Smooth muscle cell (in vitro differentiated cells): ENCODE measurements at regions not wholly inside any gene's neighbourhood (a gene's known extent, or its start where the extent isn't known, plus 50 kb on each side); places are given as distances from the start of the nearest gene placed in this dataset.
A peak's percentile ranks its signal among the peaks of the same experiment; 100 is the strongest.

Source experiments
- DNase-seq: peaks from one replicate; lab custom pipeline; 2025; ENCODE audit not compliant: unreplicated experiment; lab: John Stamatoyannopoulos, UW
- H2AFZ ChIP-seq: fragments of 200-600 bp; sonication (generic); 2 replicates; pipeline ENCODE4 v1.6.0; 2016; ENCODE audit warnings: antibody characterized with exemption, low read depth, mild to moderate bottlenecking
- H3F3A ChIP-seq: fragments of 200-600 bp; sonication (generic); 2 replicates; pipeline ENCODE4 v1.6.0; 2017; ENCODE audit warnings: antibody characterized with exemption, low read depth
- H3K27ac ChIP-seq: fragments of 200-600 bp; sonication (generic); 2 replicates; pipeline ENCODE4 v1.5.1; 2016; ENCODE audit warnings: low read depth, mild to moderate bottlenecking
- H3K27me3 ChIP-seq: fragments of 200-600 bp; sonication (generic); 2 replicates; pipeline ENCODE4 v1.6.1; 2016; ENCODE audit warnings: low read depth, mild to moderate bottlenecking
- H3K36me3 ChIP-seq: fragments of 200-600 bp; sonication (generic); 2 replicates; pipeline ENCODE4 v1.5.1; 2016; ENCODE audit warnings: low read depth
- H3K4me1 ChIP-seq: fragments of 200-600 bp; sonication (generic); 2 replicates; pipeline ENCODE4 v1.5.1; 2016; ENCODE audit warnings: low read depth
- H3K4me2 ChIP-seq: fragments of 200-600 bp; sonication (generic); 2 replicates; pipeline ENCODE4 v1.6.0; 2016; ENCODE audit warnings: mild to moderate bottlenecking
- H3K4me3 ChIP-seq: fragments of 200-600 bp; sonication (generic); 2 replicates; pipeline ENCODE4 v1.5.1; 2016; ENCODE audit warnings: mild to moderate bottlenecking
- H3K79me2 ChIP-seq: fragments of 200-600 bp; sonication (generic); 2 replicates; pipeline ENCODE4 v1.6.0; 2016; ENCODE audit warnings: low read depth, mild to moderate bottlenecking
- H3K9ac ChIP-seq: fragments of 200-600 bp; sonication (generic); 2 replicates; pipeline ENCODE4 v1.6.0; 2016; ENCODE audit warnings: low read depth
- H3K9me3 ChIP-seq: fragments of 200-600 bp; sonication (generic); replicated peaks from 2 replicates; pipeline ENCODE4 v1.5.1; 2016; ENCODE audit warnings: low read depth
- H4K20me1 ChIP-seq: fragments of 200-600 bp; sonication (generic); 2 replicates; pipeline ENCODE4 v1.6.0; 2016; ENCODE audit warnings: low read depth
- WGBS: methylation state at CpG from one replicate; pipeline ENCODE4 v1.1.7; 2016; ENCODE audit warnings: low lambda C conversion rate; 5-methylcytosine and 5-hydroxymethylcytosine counted together
- TF ChIP-seq, protein P1 (sequence below): fragments of 200-600 bp; sonication (generic); IDR thresholded peaks from 2 replicates; pipeline ENCODE4 v1.5.1; 2017; ENCODE audit warnings: borderline replicate concordance, mild to moderate bottlenecking, antibody characterized with exemption; ENCODE audit not compliant: insufficient read depth, poor library complexity, severe bottlenecking

DNA sequence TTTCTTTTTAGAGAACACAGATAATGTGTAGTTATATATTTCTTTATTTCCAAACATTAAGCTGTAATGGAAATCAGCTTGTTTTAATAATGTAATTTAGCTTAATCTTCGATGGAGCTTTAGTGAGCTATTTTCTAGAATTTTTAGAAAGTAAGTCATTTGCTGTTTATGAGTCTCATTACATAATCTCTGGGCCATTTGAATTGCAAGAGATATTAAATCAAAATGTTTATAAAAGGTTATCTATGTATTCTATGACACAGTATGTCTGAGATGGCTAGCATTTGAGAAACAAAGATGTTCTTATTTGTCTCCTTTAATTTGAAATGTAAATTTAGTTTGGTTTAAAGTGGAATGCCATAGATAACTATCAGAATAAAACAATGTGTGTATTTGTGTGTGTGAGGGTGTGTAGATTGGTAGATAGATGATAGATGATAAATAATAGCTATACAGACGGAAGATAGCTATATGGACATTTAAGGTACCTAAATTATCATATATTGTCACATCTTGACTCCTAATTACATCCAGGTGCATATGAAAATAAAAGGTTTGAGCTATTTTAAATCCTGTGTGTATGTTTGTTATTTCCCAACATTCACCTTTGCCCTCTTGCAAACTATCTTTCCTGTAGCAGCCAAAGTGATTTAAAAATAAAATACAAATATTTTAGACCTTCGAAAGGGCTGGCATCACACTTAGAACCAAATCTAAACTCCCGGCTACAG is 478.0 kb upstream of the KLF6 start:
- DNase-seq: no peak
- H3K36me3 ChIP-seq: no peaks in the 10 kb centered on the region
- H3F3A ChIP-seq: no peaks in the 10 kb centered on the region
- H4K20me1 ChIP-seq: no peaks in the 10 kb centered on the region
- H3K4me3 ChIP-seq: no peak overlapping the region
- WGBS: 94% methylated on average over 4 of the region's 4 CpGs
- H3K79me2 ChIP-seq: no peaks in the 10 kb centered on the region
- H3K27me3 ChIP-seq: no peaks in the 10 kb centered on the region
- no peak overlapping the region for H3K27ac ChIP-seq
- H3K9me3 ChIP-seq: no peaks in the 10 kb centered on the region
- no peak overlapping the region for H3K9ac ChIP-seq
- H2AFZ ChIP-seq: peak overlapping the region; percentile 7
- no peaks in the 10 kb centered on the region for H3K4me1 ChIP-seq
- TF ChIP-seq, protein P1, sequence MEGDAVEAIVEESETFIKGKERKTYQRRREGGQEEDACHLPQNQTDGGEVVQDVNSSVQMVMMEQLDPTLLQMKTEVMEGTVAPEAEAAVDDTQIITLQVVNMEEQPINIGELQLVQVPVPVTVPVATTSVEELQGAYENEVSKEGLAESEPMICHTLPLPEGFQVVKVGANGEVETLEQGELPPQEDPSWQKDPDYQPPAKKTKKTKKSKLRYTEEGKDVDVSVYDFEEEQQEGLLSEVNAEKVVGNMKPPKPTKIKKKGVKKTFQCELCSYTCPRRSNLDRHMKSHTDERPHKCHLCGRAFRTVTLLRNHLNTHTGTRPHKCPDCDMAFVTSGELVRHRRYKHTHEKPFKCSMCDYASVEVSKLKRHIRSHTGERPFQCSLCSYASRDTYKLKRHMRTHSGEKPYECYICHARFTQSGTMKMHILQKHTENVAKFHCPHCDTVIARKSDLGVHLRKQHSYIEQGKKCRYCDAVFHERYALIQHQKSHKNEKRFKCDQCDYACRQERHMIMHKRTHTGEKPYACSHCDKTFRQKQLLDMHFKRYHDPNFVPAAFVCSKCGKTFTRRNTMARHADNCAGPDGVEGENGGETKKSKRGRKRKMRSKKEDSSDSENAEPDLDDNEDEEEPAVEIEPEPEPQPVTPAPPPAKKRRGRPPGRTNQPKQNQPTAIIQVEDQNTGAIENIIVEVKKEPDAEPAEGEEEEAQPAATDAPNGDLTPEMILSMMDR: no peak
- H3K4me2 ChIP-seq: no peak overlapping the region

DNA sequence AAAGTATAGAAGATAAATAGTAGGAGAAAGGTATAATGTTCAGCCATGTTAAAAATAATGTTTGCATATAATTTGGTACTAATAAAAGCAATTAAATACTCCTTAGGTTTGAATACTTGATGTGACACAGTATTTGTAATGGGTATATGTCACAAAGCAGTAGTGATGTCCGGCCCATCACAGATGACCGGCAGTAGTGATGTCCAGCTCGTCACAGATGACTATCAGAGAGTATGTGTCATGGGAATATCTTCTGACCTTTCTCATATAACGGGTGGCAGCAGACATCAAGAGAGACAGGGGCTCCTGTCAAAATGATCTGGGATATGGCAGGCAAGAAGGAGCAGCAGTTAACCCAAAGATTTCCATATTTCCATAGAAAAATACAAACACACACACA is 477.4 kb upstream of the KLF6 start:
- Histone ChIP-seq H3F3A (no peaks in the 10 kb centered on the region), H4K20me1 (no peaks in the 10 kb centered on the region), H3K9ac (no peak overlapping the region), H3K4me3 (no peak overlapping the region), H3K4me2 (no peak overlapping the region), H2AFZ (peak overlapping the region; percentile 7), H3K79me2 (no peaks in the 10 kb centered on the region), H3K4me1 (no peaks in the 10 kb centered on the region), H3K9me3 (no peaks in the 10 kb centered on the region), H3K27me3 (no peaks in the 10 kb centered on the region), H3K36me3 (no peaks in the 10 kb centered on the region), H3K27ac (no peak overlapping the region)
- 83% methylated on average over 4 of the region's 4 CpGs for WGBS
- no peak for DNase-seq
- TF ChIP-seq, protein P1: no peak

DNA sequence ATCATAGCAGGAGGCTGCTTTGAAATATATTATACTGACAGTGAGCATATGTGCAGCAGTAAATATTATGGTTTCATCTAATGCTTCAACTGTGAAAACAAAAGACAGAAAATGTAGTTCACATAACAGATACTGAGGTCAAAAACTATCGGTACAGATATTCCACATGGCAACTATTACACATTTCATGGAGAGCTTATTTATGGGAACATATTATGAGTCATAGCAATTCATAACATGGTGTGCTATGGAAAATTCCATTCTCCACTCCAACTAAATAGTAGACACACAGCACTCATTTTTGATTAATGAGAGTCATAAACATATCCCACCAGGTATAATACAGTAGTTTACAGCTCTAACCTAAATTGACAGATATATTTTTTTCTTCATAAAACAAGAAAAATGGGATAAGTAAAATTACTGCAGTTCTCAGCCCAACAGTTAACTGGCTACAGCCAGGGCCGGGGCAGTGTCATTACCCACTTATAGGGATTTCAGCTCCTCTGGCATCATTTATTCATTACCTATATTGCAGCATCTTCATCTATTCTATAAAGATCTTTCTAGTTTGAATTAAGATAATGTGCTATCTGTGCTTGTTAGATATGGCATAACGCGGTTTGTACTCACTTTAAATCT is 475.6 kb upstream of the KLF6 start:
- Histone ChIP-seq H3K27ac (peak overlapping the region; percentile 25), H3K9me3 (no peaks in the 10 kb centered on the region), H3K4me2 (peak overlapping the region; percentile 16), H3K4me3 (no peak overlapping the region), H3K36me3 (no peaks in the 10 kb centered on the region), H3K27me3 (no peaks in the 10 kb centered on the region), H2AFZ (peak overlapping the region; percentile 11), H3F3A (no peaks in the 10 kb centered on the region), H3K4me1 (no peaks in the 10 kb centered on the region), H4K20me1 (no peaks in the 10 kb centered on the region), H3K79me2 (no peaks in the 10 kb centered on the region), H3K9ac (no peak overlapping the region)
- whole genome bisulfite sequencing: 77% methylated on average over 4 of the region's 4 CpGs
- TF ChIP-seq, protein P1: no peak
- no peak for DNase-seq
